Naive thymus-derived CD4-positive, alpha-beta T cell (primary cell): ENCODE measurements at regions not wholly inside any gene's neighbourhood (a gene's known extent, or its start where the extent isn't known, plus 50 kb on each side); places are given as distances from the start of the nearest gene placed in this dataset.
"Not testable (repeated sequence)": the region's sequence is repeated elsewhere in the genome, so short reads cannot be mapped to it uniquely, and the experiment has no call there.

Source experiments
- ATAC-seq: fragments of 150-1000 bp; cut with Tn5 transposase; 2 replicates; pipeline ENCODE4 v1.10.0; 2021; ENCODE audit warnings: mild to moderate bottlenecking, moderate library complexity
- CTCF ChIA-PET: fragments of 350-600 bp; sonication (Branson Sonifier 250); formaldehyde crosslinking; loops from one replicate; lab custom pipeline; 2021; ENCODE audit warnings: antibody characterized with exemption; lab: Charles Lee
- POLR2A ChIA-PET: fragments of 350-600 bp; sonication (Branson Sonifier 250); formaldehyde crosslinking; loops from one replicate; lab custom pipeline; 2021; ENCODE audit warnings: antibody characterized with exemption, inconsistent platforms; lab: Charles Lee
- DNase-seq, 9 donors: peaks; one replicate each; pipeline versions ENCODE4 v3.0.0 to v3.0.0-alpha.2; 2020 to 2022; ENCODE audit warnings: mixed read lengths in 1 of 9
- H3K27ac ChIP-seq: one replicate; pipeline ENCODE4 v1.7.0; 2013; ENCODE audit warnings: mild to moderate bottlenecking, low read depth, low read length, moderate library complexity
- H3K27me3 ChIP-seq, 2 donors: one replicate each; pipeline ENCODE4 v1.7.0; 2013; ENCODE audit warnings: low read length in 2 of 2, mild to moderate bottlenecking in 2 of 2, moderate library complexity in 2 of 2; ENCODE audit not compliant: control insufficient read depth in 2 of 2, insufficient read depth in 2 of 2
- H3K36me3 ChIP-seq, 3 experiments: 1 replicate in 2 of 3; 2 replicates in 1 of 3; pipeline ENCODE4 v1.7.0; 2013; ENCODE audit warnings: low read length in 3 of 3, mild to moderate bottlenecking in 3 of 3, moderate library complexity in 1 of 3; ENCODE audit not compliant: insufficient read depth in 3 of 3, control insufficient read depth in 2 of 3
- H3K4me1 ChIP-seq, 2 donors: one replicate each; pipeline ENCODE4 v1.7.0; 2013; ENCODE audit warnings: low read length in 2 of 2, mild to moderate bottlenecking in 2 of 2, moderate library complexity in 1 of 2; ENCODE audit not compliant: control insufficient read depth in 2 of 2, insufficient read depth in 2 of 2
- H3K4me3 ChIP-seq: 2 replicates; pipeline ENCODE4 v1.7.0; 2013; ENCODE audit warnings: mild to moderate bottlenecking, low read length
- H3K9me3 ChIP-seq, 3 experiments: 1 replicate in 2 of 3; 2 replicates in 1 of 3; pipeline ENCODE4 v1.7.0; 2013; ENCODE audit warnings: low read length in 3 of 3; ENCODE audit not compliant: control insufficient read depth in 2 of 3
- H3K27ac Mint-ChIP-seq, 9 donors: one replicate each; pipeline ENCODE4 v1.8.0; 2020 to 2022; ENCODE audit warnings: mixed read lengths in 9 of 9, mild to moderate bottlenecking in 8 of 9, moderate library complexity in 5 of 9, inconsistent platforms in 2 of 9
- H3K27me3 Mint-ChIP-seq, 5 donors: one replicate each; pipeline ENCODE4 v1.8.0; 2021 to 2022; ENCODE audit warnings: mixed read lengths in 5 of 5, mild to moderate bottlenecking in 1 of 5
- H3K36me3 Mint-ChIP-seq, 5 donors: one replicate each; pipeline ENCODE4 v1.8.0; 2020 to 2022; ENCODE audit warnings: mixed read lengths in 5 of 5, mild to moderate bottlenecking in 3 of 5, inconsistent platforms in 1 of 5
- H3K4me1 Mint-ChIP-seq, 7 donors: one replicate each; pipeline ENCODE4 v1.8.0; 2020 to 2022; ENCODE audit warnings: mixed read lengths in 7 of 7, mild to moderate bottlenecking in 3 of 7, inconsistent platforms in 1 of 7
- H3K4me3 Mint-ChIP-seq, 10 donors: one replicate each; pipeline ENCODE4 v1.8.0; 2020 to 2022; ENCODE audit warnings: mild to moderate bottlenecking in 10 of 10, mixed read lengths in 10 of 10, moderate library complexity in 6 of 10, inconsistent platforms in 2 of 10
- H3K9me3 Mint-ChIP-seq, 11 donors: one replicate each; pipeline ENCODE4 v1.8.0; 2020 to 2022; ENCODE audit warnings: mixed read lengths in 11 of 11, mild to moderate bottlenecking in 4 of 11, inconsistent platforms in 1 of 11, moderate library complexity in 1 of 11
- intact Hi-C, 2 donors: fragments of 100-400 bp; cut with micrococcal nuclease; formaldehyde crosslinking; loops; one replicate each; pipeline ENCODE4 v1.15.1; 2023

DNA sequence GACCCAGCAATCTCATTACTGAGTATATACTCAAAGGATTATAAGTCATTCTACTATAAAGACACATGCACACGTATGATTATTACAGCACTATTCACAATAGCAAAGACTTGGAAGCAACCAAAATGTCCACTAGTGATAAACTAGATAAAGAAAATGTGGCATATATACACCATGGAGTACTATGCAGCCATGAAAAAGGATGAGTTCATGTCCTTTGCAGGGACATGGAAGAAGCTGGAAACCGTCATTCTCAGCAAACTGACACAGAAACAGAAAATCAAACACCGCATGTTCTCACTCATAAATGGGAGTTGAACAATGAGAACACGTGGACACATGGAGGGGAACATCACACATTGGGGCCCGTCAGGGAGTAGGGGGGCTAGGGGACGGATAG is 1600.0 kb upstream of the NUDT12 start:
- H3K9me3 Mint-ChIP-seq = peaks cover 3 to 21% (median 9%) of the 10 kb centered on the region in 11 donors
- H3K4me1 ChIP-seq, H3K4me1 Mint-ChIP-seq, intact Hi-C loops, H3K4me3 Mint-ChIP-seq, H3K4me3 ChIP-seq, DNase-seq, H3K9me3 ChIP-seq, CTCF ChIA-PET, H3K36me3 ChIP-seq, H3K27ac Mint-ChIP-seq, POLR2A ChIA-PET, H3K27ac ChIP-seq, H3K27me3 Mint-ChIP-seq, ATAC-seq, H3K36me3 Mint-ChIP-seq, H3K27me3 ChIP-seq: not testable (repeated sequence)

DNA sequence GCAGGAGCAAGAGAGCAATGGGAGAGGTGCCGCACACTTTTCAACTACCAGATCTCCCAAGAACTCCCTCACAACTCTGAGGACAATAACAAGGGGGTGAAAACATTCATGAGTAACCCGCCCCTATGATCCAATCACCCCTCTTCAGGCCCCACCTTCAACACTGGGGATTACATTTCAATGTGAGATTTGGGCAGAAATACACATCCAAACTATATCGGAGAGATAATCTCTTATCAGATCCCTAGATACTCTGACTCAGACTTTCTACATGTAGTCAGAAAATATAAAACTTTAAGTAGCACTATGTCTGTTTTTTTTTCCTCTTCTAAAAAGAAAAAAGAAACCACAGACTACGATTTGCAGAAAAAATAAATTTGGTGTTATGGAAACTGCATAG is 1595.9 kb upstream of the NUDT12 start:
- POLR2A ChIA-PET = no interaction called here
- CTCF ChIA-PET = no interaction called here
- H3K27ac Mint-ChIP-seq = no peak overlapping the region
- H3K4me1 Mint-ChIP-seq = no peaks in the 10 kb centered on the region
- intact Hi-C loops = no loop called here
- no peak overlapping the region for H3K4me3 ChIP-seq
- no peak overlapping the region for H3K27ac ChIP-seq
- H3K27me3 ChIP-seq = no peaks in the 10 kb centered on the region
- H3K9me3 Mint-ChIP-seq = peaks cover 0 to 24% (median 11%) of the 10 kb centered on the region in 11 donors
- DNase-seq (no peak), ATAC-seq (no peak)
- peaks cover 0 to 3% (median 0%) of the 10 kb centered on the region in 3 experiments for H3K9me3 ChIP-seq
- no peaks in the 10 kb centered on the region for H3K36me3 ChIP-seq
- H3K36me3 Mint-ChIP-seq = no peaks in the 10 kb centered on the region
- H3K4me3 Mint-ChIP-seq = no peak overlapping the region
- H3K4me1 ChIP-seq = no peaks in the 10 kb centered on the region
- H3K27me3 Mint-ChIP-seq = no peaks in the 10 kb centered on the region

GRCh38 chr5:105150323-105150722 is 1587.7 kb upstream of the NUDT12 start:
- H3K4me3 ChIP-seq = no peak overlapping the region
- ATAC-seq = no peak
- H3K27ac ChIP-seq = no peak overlapping the region
- CTCF ChIA-PET = no interaction called here
- no peaks in the 10 kb centered on the region for H3K27me3 ChIP-seq
- H3K36me3 Mint-ChIP-seq = no peaks in the 10 kb centered on the region
- no peaks in the 10 kb centered on the region for H3K4me1 Mint-ChIP-seq
- intact Hi-C loops = no loop called here
- peaks cover 0 to 26% (median 8%) of the 10 kb centered on the region in 11 donors for H3K9me3 Mint-ChIP-seq
- H3K4me1 ChIP-seq = no peaks in the 10 kb centered on the region
- H3K36me3 ChIP-seq = no peaks in the 10 kb centered on the region
- POLR2A ChIA-PET = no interaction called here
- no peaks in the 10 kb centered on the region for H3K27me3 Mint-ChIP-seq
- no peak for DNase-seq
- no peak overlapping the region for H3K27ac Mint-ChIP-seq
- H3K9me3 ChIP-seq = peaks cover 0 to 3% (median 0%) of the 10 kb centered on the region in 3 experiments
- no peak overlapping the region for H3K4me3 Mint-ChIP-seq

GRCh38 chr5:105146867-105147266 is 1584.3 kb upstream of the NUDT12 start:
- Histone ChIP-seq H3K4me1 (no peaks in the 10 kb centered on the region), H3K27me3 (no peaks in the 10 kb centered on the region), H3K27ac (no peak overlapping the region), H3K4me3 (no peak overlapping the region), H3K36me3 (no peaks in the 10 kb centered on the region), H3K9me3 (no peaks in the 10 kb centered on the region)
- no peak overlapping the region for H3K27ac Mint-ChIP-seq
- H3K4me1 Mint-ChIP-seq = no peaks in the 10 kb centered on the region
- H3K4me3 Mint-ChIP-seq = no peak overlapping the region
- CTCF ChIA-PET = no interaction called here
- no peaks in the 10 kb centered on the region for H3K36me3 Mint-ChIP-seq
- DNase-seq (no peak), ATAC-seq (no peak)
- intact Hi-C loops = no loop called here
- no peaks in the 10 kb centered on the region for H3K27me3 Mint-ChIP-seq
- peaks cover 0 to 7% (median 2%) of the 10 kb centered on the region in 11 donors for H3K9me3 Mint-ChIP-seq
- POLR2A ChIA-PET = no interaction called here

- Histone ChIP-seq H3K4me3 (no peak overlapping the region), H3K9me3 (no peaks in the 10 kb centered on the region), H3K27me3 (no peaks in the 10 kb centered on the region), H3K4me1 (no peaks in the 10 kb centered on the region), H3K27ac (no peak overlapping the region), H3K36me3 (no peaks in the 10 kb centered on the region)
- intact Hi-C loops = no loop called here
- H3K4me3 Mint-ChIP-seq = no peak overlapping the region
- CTCF ChIA-PET = no interaction called here
- POLR2A ChIA-PET = no interaction called here
- H3K36me3 Mint-ChIP-seq = no peaks in the 10 kb centered on the region
- no peaks in the 10 kb centered on the region for H3K4me1 Mint-ChIP-seq
- H3K27ac Mint-ChIP-seq = no peak overlapping the region
- ATAC-seq = no peak
- H3K27me3 Mint-ChIP-seq = no peaks in the 10 kb centered on the region
- peaks cover 0 to 4% (median 0%) of the 10 kb centered on the region in 11 donors for H3K9me3 Mint-ChIP-seq
- DNase-seq = no peak
These were observed 1582.6 kb upstream of the NUDT12 start for GRCh38 chr5:105145152-105145551.

- H3K36me3 Mint-ChIP-seq = no peaks in the 10 kb centered on the region
- no peaks in the 10 kb centered on the region for H3K9me3 ChIP-seq
- no peak for ATAC-seq
- H3K27ac ChIP-seq = no peak overlapping the region
- H3K27ac Mint-ChIP-seq = no peak overlapping the region
- H3K27me3 ChIP-seq = no peaks in the 10 kb centered on the region
- CTCF ChIA-PET = no interaction called here
- no peaks in the 10 kb centered on the region for H3K4me1 Mint-ChIP-seq
- H3K4me3 ChIP-seq = no peak overlapping the region
- no peaks in the 10 kb centered on the region for H3K36me3 ChIP-seq
- H3K4me1 ChIP-seq = no peaks in the 10 kb centered on the region
- no peaks in the 10 kb centered on the region for H3K27me3 Mint-ChIP-seq
- intact Hi-C loops = no loop called here
- H3K4me3 Mint-ChIP-seq = no peak overlapping the region
- no peak for DNase-seq
- POLR2A ChIA-PET = no interaction called here
- H3K9me3 Mint-ChIP-seq = peaks cover 0 to 40% (median 6%) of the 10 kb centered on the region in 11 donors
These were observed 1571.7 kb upstream of the NUDT12 start for GRCh38 chr5:105134328-105134727.

GRCh38 chr5:105133087-105133486 is 1570.5 kb upstream of the NUDT12 start:
- no peaks in the 10 kb centered on the region for H3K9me3 ChIP-seq
- DNase-seq (no peak), ATAC-seq (no peak)
- intact Hi-C loops = no loop called here
- POLR2A ChIA-PET = no interaction called here
- Mint-ChIP-seq H3K36me3 (no peaks in the 10 kb centered on the region), H3K4me1 (no peaks in the 10 kb centered on the region), H3K27me3 (no peaks in the 10 kb centered on the region), H3K9me3 (peaks cover 0 to 44% (median 6%) of the 10 kb centered on the region in 11 donors), H3K4me3 (no peak overlapping the region), H3K27ac (no peak overlapping the region)
- CTCF ChIA-PET = no interaction called here
- H3K27ac ChIP-seq = no peak overlapping the region
- H3K36me3 ChIP-seq = no peaks in the 10 kb centered on the region
- no peaks in the 10 kb centered on the region for H3K27me3 ChIP-seq
- H3K4me1 ChIP-seq = no peaks in the 10 kb centered on the region
- H3K4me3 ChIP-seq = no peak overlapping the region
